Uterus (tissue), 3 donors: ENCODE measurements at regions not wholly inside any gene's neighbourhood (a gene's known extent, or its start where the extent isn't known, plus 50 kb on each side); places are given as distances from the start of the nearest gene placed in this dataset.
"Not testable (repeated sequence)": the region's sequence is repeated elsewhere in the genome, so short reads cannot be mapped to it uniquely, and the experiment has no call there.

Experiments
- DNase-seq, 2 donors: peaks; one replicate each; pipeline ENCODE4 v3.0.0-alpha.2; 2019 to 2020
- H3K27ac ChIP-seq, 2 donors: fragments of 200-600 bp; sonication (generic); 1 replicate in 1 of 2; 2 replicates in 1 of 2; pipeline ENCODE4 v1.5.1; 2016 to 2018
- H3K27me3 ChIP-seq, 2 donors: fragments of 200-600 bp; sonication (generic); one replicate each; pipeline ENCODE4 v1.5.1; 2018 to 2019; ENCODE audit warnings: control low read depth in 1 of 2
- H3K36me3 ChIP-seq, 2 donors: fragments of 200-600 bp; sonication (generic); one replicate each; pipeline ENCODE4 v1.5.1; 2019; ENCODE audit warnings: control low read depth in 1 of 2
- H3K4me1 ChIP-seq, 2 donors: fragments of 200-600 bp; sonication (generic); one replicate each; pipeline ENCODE4 v1.5.1; 2018 to 2019; ENCODE audit warnings: control low read depth in 1 of 2
- H3K4me3 ChIP-seq, 2 donors: fragments of 200-600 bp; sonication (generic); 1 replicate in 1 of 2; 2 replicates in 1 of 2; pipeline ENCODE4 v1.5.1; 2018 to 2019; ENCODE audit warnings: mild to moderate bottlenecking in 1 of 2
- H3K9me3 ChIP-seq, 2 donors: fragments of 200-600 bp; sonication (generic); one replicate each; pipeline ENCODE4 v1.5.1; 2019; ENCODE audit warnings: control low read depth in 1 of 2
- CTCF ChIP-seq, 4 experiments: fragments of 200-600 bp in 2 of 4; fragments of 450-650 bp in 2 of 4; sonication (generic) in 2 of 4; IDR thresholded peaks; one replicate each; pipeline ENCODE4 v1.5.1; 2016 to 2019; ENCODE audit warnings: antibody characterized with exemption in 4 of 4, mild to moderate bottlenecking in 2 of 4, moderate library complexity in 1 of 4
- POLR2A ChIP-seq, 2 donors: fragments of 450-650 bp; IDR thresholded peaks; one replicate each; pipeline ENCODE4 v1.6.1; 2016; ENCODE audit warnings: antibody characterized with exemption in 2 of 2, mild to moderate bottlenecking in 1 of 2, moderate library complexity in 1 of 2
- intact Hi-C: fragments of 100-400 bp; cut with DNase I; formaldehyde crosslinking; loops from one replicate; pipeline ENCODE4 v1.15.1; 2023; ENCODE audit warnings: low total_unique reads
- donor health status: DM: yes; HTN: yes; CAD: no.

DNA sequence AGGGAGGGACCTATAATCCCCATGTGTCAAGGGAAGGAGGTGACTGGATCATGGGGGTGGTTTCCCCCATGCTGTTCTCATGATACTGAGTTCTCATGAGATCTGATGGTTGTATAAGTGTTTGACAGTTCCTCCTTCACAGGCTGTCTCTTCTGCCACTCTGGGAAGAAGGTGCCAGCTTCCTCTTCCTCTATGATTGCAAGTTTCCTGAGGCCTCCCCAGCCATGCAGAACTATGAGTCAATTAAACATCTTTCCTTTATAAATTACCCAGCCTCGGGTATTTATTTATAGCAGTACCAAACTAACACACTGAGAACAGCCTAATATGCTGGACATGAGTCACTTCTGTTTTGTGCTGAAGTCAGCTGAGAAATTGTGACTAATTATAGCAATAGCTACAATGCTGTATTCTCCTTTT, 656.9 kb upstream of the CPEB2 start:
- intact Hi-C loops = no loop called here
- DNase-seq = no peak
- no peak for TF ChIP-seq POLR2A (IDR thresholded peaks at IDR 0.05)
- no peak for TF ChIP-seq CTCF (IDR thresholded peaks at IDR 0.05)
- Histone ChIP-seq H3K27me3 (no peaks in the 10 kb centered on the region), H3K4me1 (no peaks in the 10 kb centered on the region), H3K27ac (no peak overlapping the region), H3K9me3 (no peaks in the 10 kb centered on the region), H3K36me3 (no peaks in the 10 kb centered on the region), H3K4me3 (no peak overlapping the region)

DNA sequence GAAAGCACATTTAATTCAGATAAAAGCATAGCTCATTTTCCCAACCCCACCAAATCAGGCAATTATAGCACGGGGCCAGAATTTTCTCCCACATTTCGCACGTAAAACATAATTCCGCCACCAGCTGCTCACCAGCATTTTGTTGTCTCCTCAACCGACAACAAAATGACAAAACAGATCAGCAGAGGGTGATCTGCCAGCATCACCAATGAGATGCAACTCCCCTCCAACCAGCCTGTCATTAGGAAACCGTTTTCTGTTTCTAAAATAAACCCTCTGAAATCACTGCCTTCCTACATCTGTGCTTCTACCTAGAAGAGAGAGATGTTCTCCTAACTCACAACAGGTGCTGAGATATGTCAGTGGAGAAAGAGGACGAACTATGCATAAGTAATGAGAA, 654.8 kb upstream of the CPEB2 start:
- no peaks in the 10 kb centered on the region for H3K4me1 ChIP-seq
- TF ChIP-seq CTCF (IDR thresholded peaks at IDR 0.05) = no peak
- intact Hi-C loops = no loop called here
- H3K9me3 ChIP-seq = no peaks in the 10 kb centered on the region
- no peak overlapping the region for H3K27ac ChIP-seq
- no peaks in the 10 kb centered on the region for H3K36me3 ChIP-seq
- H3K4me3 ChIP-seq = no peak overlapping the region
- H3K27me3 ChIP-seq = no peaks in the 10 kb centered on the region
- no peak for DNase-seq

- Histone ChIP-seq H3K4me1 (no peaks in the 10 kb centered on the region), H3K36me3 (no peaks in the 10 kb centered on the region), H3K27me3 (no peaks in the 10 kb centered on the region), H3K9me3 (no peaks in the 10 kb centered on the region), H3K27ac (no peak overlapping the region), H3K4me3 (no peak overlapping the region)
- TF ChIP-seq POLR2A (IDR thresholded peaks at IDR 0.05) (no peak), CTCF (IDR thresholded peaks at IDR 0.05) (no peak)
- intact Hi-C loops = no loop called here
- DNase-seq = no peak
Observed at GRCh38 chr4:14348506-14348905, 653.8 kb upstream of the CPEB2 start.

DNA sequence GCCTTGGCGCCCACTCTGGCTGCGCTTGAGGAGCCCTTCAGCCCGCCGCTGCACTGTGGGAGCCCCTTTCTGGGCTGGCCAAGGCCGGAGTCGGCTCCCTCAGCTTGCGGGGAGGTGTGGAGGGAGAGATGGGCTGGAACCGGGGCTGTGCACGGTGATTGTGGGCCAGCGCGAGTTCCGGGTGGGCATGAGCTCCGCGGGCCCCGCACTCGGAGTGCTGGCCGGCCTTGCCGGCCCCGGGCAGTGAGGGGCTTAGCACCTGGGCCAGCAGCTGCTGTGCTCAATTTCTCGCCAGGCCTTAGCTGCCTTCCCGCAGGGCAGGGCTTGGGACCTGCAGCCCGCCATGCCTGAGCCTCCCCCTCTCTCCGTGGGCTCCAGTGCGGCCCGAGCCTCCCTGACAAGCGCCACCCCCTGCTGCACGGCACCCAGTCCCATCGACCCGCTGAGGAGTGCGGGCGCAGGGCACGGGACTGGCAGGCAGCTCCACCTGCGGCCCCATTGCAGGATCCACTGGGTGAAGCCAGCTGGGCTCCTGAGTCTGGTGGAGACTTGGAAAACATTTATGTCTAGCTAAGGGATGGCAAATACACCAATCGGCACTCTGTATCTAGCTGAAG, 643.6 kb upstream of the CPEB2 start:
- H3K27ac ChIP-seq, H3K36me3 ChIP-seq, DNase-seq, H3K4me3 ChIP-seq, H3K9me3 ChIP-seq, H3K4me1 ChIP-seq, intact Hi-C loops, H3K27me3 ChIP-seq: not testable (repeated sequence)

- Histone ChIP-seq H3K4me3 (no peak overlapping the region), H3K4me1 (no peaks in the 10 kb centered on the region), H3K27ac (no peak overlapping the region), H3K27me3 (no peaks in the 10 kb centered on the region), H3K36me3 (no peaks in the 10 kb centered on the region), H3K9me3 (no peaks in the 10 kb centered on the region)
- DNase-seq = no peak
- TF ChIP-seq POLR2A (IDR thresholded peaks at IDR 0.05) = no peak
- no peak for TF ChIP-seq CTCF (IDR thresholded peaks at IDR 0.05)
- intact Hi-C loops = no loop called here
Observed at GRCh38 chr4:14359991-14360390, 642.3 kb upstream of the CPEB2 start.

DNA sequence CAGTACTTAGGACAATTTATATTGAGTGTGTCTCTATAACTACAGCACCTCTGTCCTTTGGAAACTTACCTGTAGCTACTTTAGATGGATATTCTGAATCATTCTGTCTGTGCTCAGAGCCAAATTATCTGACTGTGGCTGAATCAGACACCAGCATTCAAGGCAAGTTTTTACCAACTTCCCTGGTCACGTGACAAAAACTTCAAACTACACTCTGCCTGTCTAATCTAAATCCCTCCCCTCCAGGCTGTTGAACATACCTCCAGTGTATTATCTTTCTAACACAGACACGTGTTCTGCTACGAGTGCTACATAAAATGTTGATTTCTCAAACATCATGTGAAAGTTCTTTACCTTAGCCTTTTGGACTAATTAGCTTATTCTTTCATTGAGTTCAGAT, 641.2 kb upstream of the CPEB2 start:
- Histone ChIP-seq H3K9me3 (no peaks in the 10 kb centered on the region), H3K4me3 (no peak overlapping the region), H3K4me1 (no peaks in the 10 kb centered on the region), H3K27ac (no peak overlapping the region), H3K27me3 (no peaks in the 10 kb centered on the region), H3K36me3 (no peaks in the 10 kb centered on the region)
- TF ChIP-seq POLR2A (IDR thresholded peaks at IDR 0.05) (no peak), CTCF (IDR thresholded peaks at IDR 0.05) (no peak)
- no peak for DNase-seq
- intact Hi-C loops = no loop called here
